Ascending aorta (tissue), 2 donors: ENCODE measurements at regions not wholly inside any gene's neighbourhood (a gene's known extent, or its start where the extent isn't known, plus 50 kb on each side); places are given as distances from the start of the nearest gene placed in this dataset.

ENCODE experiments used
- DNase-seq, 2 donors: peaks; one replicate each; pipeline ENCODE4 v3.0.0-alpha.2; 2019; ENCODE audit warnings: low spot score in 2 of 2
- H3K27ac ChIP-seq, 2 donors: fragments of 200-600 bp; sonication (generic); one replicate each; pipeline ENCODE4 v1.5.1; 2016 to 2017; ENCODE audit warnings: mild to moderate bottlenecking in 1 of 2
- H3K27me3 ChIP-seq: fragments of 200-600 bp; sonication (generic); one replicate; pipeline ENCODE4 v1.5.1; 2017
- H3K36me3 ChIP-seq, 2 donors: fragments of 200-600 bp; sonication (generic); one replicate each; pipeline ENCODE4 v1.5.1; 2016
- H3K4me1 ChIP-seq, 2 donors: fragments of 200-600 bp; sonication (generic); one replicate each; pipeline ENCODE4 v1.5.1; 2016 to 2017; ENCODE audit warnings: mild to moderate bottlenecking in 1 of 2
- H3K4me3 ChIP-seq, 2 donors: fragments of 200-600 bp; sonication (generic); one replicate each; pipeline ENCODE4 v1.5.1; 2016 to 2017; ENCODE audit warnings: mild to moderate bottlenecking in 1 of 2
- H3K9me3 ChIP-seq, 2 donors: fragments of 200-600 bp; sonication (generic); one replicate each; pipeline ENCODE4 v1.5.1; 2016
- CTCF ChIP-seq, 3 experiments: fragments of 200-600 bp in 2 of 3; fragments of 450-650 bp in 1 of 3; sonication (generic) in 2 of 3; IDR thresholded peaks; one replicate each; pipeline ENCODE4 v1.5.1; 2016 to 2019; ENCODE audit warnings: antibody characterized with exemption in 3 of 3, mild to moderate bottlenecking in 1 of 3, moderate library complexity in 1 of 3
- intact Hi-C: fragments of 100-400 bp; cut with DNase I; formaldehyde crosslinking; loops from one replicate; pipeline ENCODE4 v1.15.1; 2023

GRCh38 chr1:193592317-193592716, 405.9 kb upstream of the B3GALT2 start:
- no peak for TF ChIP-seq CTCF (IDR thresholded peaks at IDR 0.05)

GRCh38 chr1:193590102-193590501, 403.7 kb upstream of the B3GALT2 start:
- TF ChIP-seq CTCF (IDR thresholded peaks at IDR 0.05): no peak
- no peak for DNase-seq
- Histone ChIP-seq H3K9me3 (no peaks in the 10 kb centered on the region), H3K4me1 (no peaks in the 10 kb centered on the region), H3K4me3 (no peak overlapping the region), H3K36me3 (no peaks in the 10 kb centered on the region), H3K27ac (no peak overlapping the region), H3K27me3 (no peaks in the 10 kb centered on the region)
- intact Hi-C loops: no loop called here

More at GRCh38 chr1:193592317-193592716, 405.9 kb upstream of the B3GALT2 start:
- Histone ChIP-seq H3K4me1 (no peaks in the 10 kb centered on the region), H3K4me3 (no peak overlapping the region), H3K36me3 (no peaks in the 10 kb centered on the region), H3K27me3 (no peaks in the 10 kb centered on the region), H3K27ac (no peak overlapping the region), H3K9me3 (no peaks in the 10 kb centered on the region)
- no peak for DNase-seq
- intact Hi-C loops: no loop called here

- no peaks in the 10 kb centered on the region for H3K36me3 ChIP-seq
- no peak for DNase-seq
- no peaks in the 10 kb centered on the region for H3K27me3 ChIP-seq
- TF ChIP-seq CTCF (IDR thresholded peaks at IDR 0.05): no peak
- H3K4me1 ChIP-seq: no peaks in the 10 kb centered on the region
- no peak overlapping the region for H3K27ac ChIP-seq
- no peaks in the 10 kb centered on the region for H3K9me3 ChIP-seq
- no peak overlapping the region for H3K4me3 ChIP-seq
- intact Hi-C loops: no loop called here
These were observed 403.2 kb upstream of the B3GALT2 start for GRCh38 chr1:193589597-193590040.

GRCh38 chr1:193588311-193589082, 402.1 kb upstream of the B3GALT2 start:
- no peak for DNase-seq
- Histone ChIP-seq H3K9me3 (no peaks in the 10 kb centered on the region), H3K27ac (no peak overlapping the region), H3K36me3 (no peaks in the 10 kb centered on the region), H3K27me3 (no peaks in the 10 kb centered on the region), H3K4me3 (no peak overlapping the region), H3K4me1 (no peaks in the 10 kb centered on the region)
- intact Hi-C loops: no loop called here
- no peak for TF ChIP-seq CTCF (IDR thresholded peaks at IDR 0.05)

GRCh38 chr1:193584731-193585239, 398.4 kb upstream of the B3GALT2 start:
- Histone ChIP-seq H3K4me1 (no peaks in the 10 kb centered on the region), H3K36me3 (no peaks in the 10 kb centered on the region), H3K27ac (no peak overlapping the region), H3K9me3 (no peaks in the 10 kb centered on the region), H3K4me3 (no peak overlapping the region), H3K27me3 (no peaks in the 10 kb centered on the region)
- DNase-seq: no peak
- no peak for TF ChIP-seq CTCF (IDR thresholded peaks at IDR 0.05)
- intact Hi-C loops: no loop called here
